Stimulated activated CD8-positive, alpha-beta memory T cell treated with anti-CD3 and anti-CD28 coated beads, Interleukin-7, amount 100 ng/mL, for 1 hour (primary cell): ENCODE measurements at regions not wholly inside any gene's neighbourhood (a gene's known extent, or its start where the extent isn't known, plus 50 kb on each side); places are given as distances from the start of the nearest gene placed in this dataset.

ENCODE experiments used
- DNase-seq, 2 donors: peaks; one replicate each; pipeline ENCODE4 v3.0.0-alpha.2; 2020; ENCODE audit warnings: low read depth in 2 of 2

- no peak for DNase-seq
Observed at GRCh38 chr17:65444049-65444448, 117.4 kb downstream of the AXIN2 start.

- DNase-seq, result no peak
Observed at GRCh38 chr17:65442691-65443090, 118.8 kb downstream of the AXIN2 start.

DNA sequence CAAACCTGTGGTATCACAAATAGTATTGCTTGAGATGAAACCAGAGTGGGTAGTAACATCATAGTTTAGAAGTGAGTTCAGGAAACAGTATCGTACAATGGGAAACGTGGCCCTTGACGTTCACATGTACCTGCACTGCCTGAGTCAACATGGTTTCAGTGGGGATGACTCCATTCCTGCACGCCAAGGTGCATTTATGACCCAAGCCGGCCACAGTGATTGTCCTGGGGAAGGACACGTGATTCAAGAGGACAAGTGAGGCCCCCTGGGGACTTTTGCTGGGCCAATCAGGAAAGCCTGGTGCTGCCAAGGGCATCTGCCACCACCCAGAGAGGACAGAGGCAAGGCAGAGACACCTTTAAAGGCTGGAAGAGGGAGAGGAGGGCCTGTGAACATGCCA lies 119.2 kb downstream of the AXIN2 start:
- no peak for DNase-seq

DNA sequence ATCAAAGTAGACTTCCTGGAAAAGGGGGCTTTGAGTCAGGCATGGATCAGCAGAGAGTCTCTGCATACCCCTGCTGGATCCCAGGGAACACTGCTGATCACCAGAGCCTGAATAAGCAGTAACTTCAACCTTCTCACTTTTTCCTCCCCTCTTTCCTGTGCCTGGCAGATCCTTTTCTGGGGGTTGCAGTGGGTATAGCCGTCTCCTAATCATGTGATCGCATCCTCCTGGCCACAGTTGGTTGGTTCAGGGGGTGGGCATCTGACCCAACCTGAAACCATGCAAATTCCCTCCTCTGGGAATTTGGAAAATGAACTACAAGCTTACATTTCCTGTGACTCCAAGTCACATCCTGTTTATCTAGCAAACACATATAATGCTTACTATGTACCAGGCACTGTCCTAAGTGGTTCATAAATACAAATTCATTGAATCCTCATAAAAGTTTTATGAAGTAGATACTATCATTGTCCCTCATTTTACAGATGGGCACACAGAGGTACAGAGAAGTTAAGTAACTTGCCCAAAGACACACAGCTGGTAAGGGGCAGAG lies 120.3 kb downstream of the AXIN2 start:
- DNase-seq, result no peak

- no peak for DNase-seq
Observed at GRCh38 chr17:65438708-65439294, 122.6 kb downstream of the AXIN2 start.

DNA sequence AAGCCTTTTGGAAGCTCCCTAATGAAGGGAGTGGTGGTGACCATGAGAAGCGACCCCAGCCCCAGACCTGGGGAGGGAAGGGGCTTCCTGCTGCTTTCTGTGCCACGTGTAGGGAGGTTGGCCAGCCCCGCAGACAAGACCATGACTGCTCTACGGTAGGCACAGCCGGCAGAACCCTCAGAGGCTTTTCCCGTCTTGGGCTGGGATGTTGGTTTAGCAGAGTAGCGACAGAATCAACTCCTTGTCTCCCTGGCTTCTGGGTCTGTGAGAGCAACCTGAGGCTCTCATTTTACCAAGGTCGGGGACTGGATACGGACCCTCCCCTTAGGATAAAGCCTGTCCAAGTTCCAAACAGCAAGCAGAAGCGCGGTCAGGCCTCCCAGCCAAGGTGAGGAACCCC lies 123.3 kb downstream of the AXIN2 start:
- DNase-seq, result no peak

- DNase-seq, result no peak
Observed at GRCh38 chr17:65436871-65437270, 124.6 kb downstream of the AXIN2 start.

- no peak for DNase-seq
Observed at GRCh38 chr17:65434878-65435277, 126.6 kb downstream of the AXIN2 start.

- no peak for DNase-seq
Observed at GRCh38 chr17:65434251-65434650, 127.2 kb downstream of the AXIN2 start.

DNA sequence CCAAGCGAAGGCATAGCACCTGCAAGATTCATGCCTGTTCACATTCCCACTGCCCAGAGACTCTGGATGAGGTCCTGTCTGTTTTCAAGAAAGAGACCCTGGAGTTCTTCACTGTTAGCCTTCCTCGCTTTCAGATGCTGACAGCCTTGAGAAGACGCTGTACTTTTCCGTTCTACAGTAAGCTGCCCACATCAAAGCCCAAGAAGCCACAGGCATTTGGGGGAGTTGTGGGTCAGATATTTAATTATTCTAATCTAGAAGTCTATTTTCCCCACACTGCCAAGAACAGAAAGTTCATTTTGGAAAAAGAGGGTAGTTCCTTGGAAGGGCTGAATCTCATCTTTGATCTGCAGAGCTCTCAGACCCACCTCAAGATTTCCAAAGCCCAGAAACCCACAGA lies 127.9 kb downstream of the AXIN2 start:
- no peak for DNase-seq

- no peak for DNase-seq
Observed at GRCh38 chr17:65433157-65433556, 128.3 kb downstream of the AXIN2 start.

GRCh38 chr17:65431116-65431515 lies 130.3 kb downstream of the AXIN2 start:
- no peak for DNase-seq

DNA sequence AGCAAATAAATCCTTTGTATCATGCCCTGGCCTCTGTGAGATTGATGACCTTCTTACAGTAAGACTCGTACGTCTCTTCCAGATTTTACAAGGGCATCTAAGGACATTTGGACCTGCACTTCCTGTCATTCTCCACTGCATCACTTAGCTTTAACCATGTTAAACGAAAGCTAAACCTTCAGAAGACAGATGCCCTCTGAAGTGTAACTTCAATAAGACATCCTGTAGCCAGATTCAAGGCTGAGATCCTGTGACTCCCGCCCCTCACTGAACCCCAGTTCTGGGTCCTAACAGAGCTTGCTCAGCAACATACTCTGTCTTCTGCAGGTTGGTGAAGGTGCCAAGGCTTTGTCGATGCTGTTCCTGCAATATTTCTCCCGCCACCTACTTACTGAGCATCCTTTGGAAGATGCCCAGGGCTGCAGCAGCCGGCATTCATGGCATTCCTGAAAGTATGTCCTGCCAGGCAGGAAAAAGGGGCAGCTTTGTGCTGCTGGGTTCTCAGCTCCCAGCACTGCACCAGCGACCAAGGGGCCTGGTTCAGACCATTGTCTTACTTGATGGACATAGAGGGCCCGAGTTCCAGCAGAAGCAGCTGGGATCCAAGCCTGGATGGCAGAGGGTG lies 131.1 kb downstream of the AXIN2 start:
- no peak for DNase-seq

- DNase-seq, result no peak
Observed at GRCh38 chr17:65423346-65424140, 137.9 kb downstream of the AXIN2 start.

DNA sequence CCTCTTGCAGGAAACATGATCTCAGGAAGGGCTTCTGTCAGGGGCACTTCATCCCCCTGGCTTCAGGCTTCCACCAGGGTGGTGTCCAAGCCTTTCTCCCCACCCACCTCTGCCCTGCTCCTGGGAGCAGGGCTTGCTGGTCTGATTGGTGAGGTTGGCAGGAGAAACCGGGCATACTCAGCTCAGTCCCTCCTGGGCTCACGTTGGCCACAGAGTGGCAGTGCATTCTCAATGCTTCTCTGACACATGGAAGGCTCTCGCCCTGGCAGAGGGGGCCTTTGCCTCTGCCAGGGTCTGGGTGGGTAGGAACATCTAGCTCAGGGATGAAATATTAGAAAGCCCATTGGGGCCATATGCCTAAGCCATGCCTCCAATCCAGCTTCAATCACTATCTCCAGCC lies 142.8 kb downstream of the AXIN2 start:
- no peak for DNase-seq

DNA sequence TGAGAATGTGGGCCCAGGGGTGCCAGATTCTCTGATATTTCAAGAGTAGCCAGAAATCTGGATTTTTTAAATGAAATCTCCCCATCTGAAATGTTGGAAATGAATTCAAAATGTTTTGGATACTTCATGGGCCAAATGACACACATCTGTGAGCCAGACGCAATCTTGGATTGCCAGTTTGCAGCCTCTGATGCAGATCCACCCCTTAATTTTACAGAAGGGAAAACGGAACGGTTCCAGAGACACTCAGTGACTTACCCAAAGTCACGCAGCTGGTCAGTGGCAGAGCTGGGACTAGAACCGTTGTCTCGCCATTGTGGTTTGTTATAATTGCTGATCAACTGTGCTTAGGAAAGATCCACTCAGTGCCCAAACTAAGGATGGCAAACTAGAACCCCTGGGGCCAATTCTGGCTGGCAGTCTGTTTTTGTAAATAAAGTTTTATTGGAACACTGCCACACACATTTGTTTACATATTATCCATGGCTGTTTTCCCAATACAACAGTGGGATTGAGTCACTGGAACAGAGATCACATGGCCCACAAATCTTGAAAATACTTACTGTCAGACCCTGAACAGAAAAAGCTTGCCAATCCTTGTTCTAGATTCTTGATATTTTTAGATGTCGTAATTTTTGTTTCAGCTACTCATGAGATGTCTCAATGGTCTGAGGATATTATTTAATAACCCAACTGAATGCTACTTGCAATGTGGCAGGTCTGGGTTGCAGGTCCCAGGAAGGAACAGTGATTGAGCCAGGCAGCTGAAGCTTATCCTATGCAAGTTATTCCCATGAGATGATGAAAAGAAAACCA lies 143.8 kb downstream of the AXIN2 start:
- DNase-seq, result no peak

- no peak for DNase-seq
Observed at GRCh38 chr17:65415991-65416390, 145.5 kb downstream of the AXIN2 start.

GRCh38 chr17:65413390-65413789 lies 148.1 kb downstream of the AXIN2 start:
- DNase-seq, result no peak

DNA sequence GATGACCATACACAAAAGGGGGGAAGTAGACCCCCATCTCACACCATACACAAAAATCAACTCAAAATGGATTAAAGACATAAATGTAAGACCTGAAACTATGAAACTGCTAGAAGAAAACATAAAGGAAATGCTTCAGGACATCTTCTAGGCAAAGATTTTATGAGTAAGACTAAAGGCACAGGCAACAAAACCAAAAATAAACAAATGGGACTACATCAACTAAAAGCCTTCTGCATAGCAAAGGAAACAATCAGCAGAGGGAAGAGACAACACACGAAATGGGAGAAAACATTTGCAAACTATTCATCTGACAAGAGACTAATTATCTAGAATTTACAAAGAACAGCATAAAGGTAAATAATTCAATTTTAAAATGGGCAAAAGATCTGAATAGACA lies 152.1 kb downstream of the AXIN2 start:
- DNase-seq, result no peak

GRCh38 chr17:65408050-65408449 lies 153.4 kb downstream of the AXIN2 start:
- no peak for DNase-seq

DNA sequence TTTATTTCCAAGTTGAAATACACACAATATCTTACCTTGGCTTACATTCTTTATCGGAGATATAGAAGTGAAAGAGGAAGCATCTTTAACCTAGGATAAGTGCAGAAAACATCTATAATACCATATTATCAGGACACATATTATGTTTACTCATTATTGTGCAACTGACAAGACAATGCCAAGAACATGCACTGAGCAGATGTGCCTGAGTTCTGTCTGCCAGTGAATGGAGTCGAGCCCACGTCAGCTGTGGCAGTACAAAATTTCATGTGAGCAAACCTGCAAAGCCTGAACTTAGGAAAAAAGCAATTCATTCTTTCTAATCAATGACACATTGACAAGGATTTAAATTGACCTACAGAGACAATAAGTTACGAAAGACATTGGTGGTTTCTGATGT lies 154.4 kb downstream of the AXIN2 start:
- no peak for DNase-seq

DNA sequence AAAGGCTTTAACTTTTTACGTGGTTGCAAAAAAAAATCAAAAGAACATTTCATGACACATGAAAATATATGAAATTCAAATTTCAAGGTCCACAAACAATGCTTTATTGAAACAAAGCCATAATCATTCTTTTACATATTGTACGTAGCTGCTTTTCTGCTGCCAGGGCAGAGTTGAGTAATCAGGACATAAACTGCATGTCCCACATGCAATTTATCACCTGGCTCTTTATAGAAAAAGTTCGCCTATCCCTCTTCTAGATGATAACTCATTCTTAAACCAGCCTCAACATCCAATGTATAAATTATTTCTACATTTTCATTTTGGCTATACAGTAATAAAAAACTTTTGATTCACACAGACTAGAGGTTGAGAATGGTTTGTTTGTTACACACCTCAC lies 154.9 kb downstream of the AXIN2 start:
- DNase-seq, result no peak
